Neural cell (in vitro differentiated cells): ENCODE measurements at regions not wholly inside any gene's neighbourhood (a gene's known extent, or its start where the extent isn't known, plus 50 kb on each side); places are given as distances from the start of the nearest gene placed in this dataset.

Experiments used
- EP300 ChIP-seq: fragments of 450-650 bp; conservative IDR thresholded peaks from 2 replicates; pipeline ENCODE4 v1.6.1; 2014; ENCODE audit warnings: antibody characterized with exemption, mild to moderate bottlenecking, moderate library complexity; ENCODE audit not compliant: poor library complexity, severe bottlenecking
- EZH2 ChIP-seq: fragments of 200-600, 300-800 bp; shearing (Covaris generic), sonication (generic); IDR thresholded peaks from 2 replicates; pipeline ENCODE4 v1.6.1; 2014; ENCODE audit warnings: antibody characterized with exemption, low read length, borderline replicate concordance, mild to moderate bottlenecking; ENCODE audit not compliant: insufficient read depth, poor library complexity, severe bottlenecking
- MXI1 ChIP-seq: fragments of 450-650 bp; conservative IDR thresholded peaks from 2 replicates; pipeline ENCODE4 v1.6.1; 2014; ENCODE audit warnings: antibody characterized with exemption, mild to moderate bottlenecking; ENCODE audit not compliant: poor library complexity, severe bottlenecking
- POLR2AphosphoS5 ChIP-seq: IDR thresholded peaks from 2 replicates; pipeline ENCODE4 v1.6.1; 2012
- RAD21 ChIP-seq: fragments of 450-650 bp; conservative IDR thresholded peaks from 2 replicates; pipeline ENCODE4 v1.6.1; 2014; ENCODE audit warnings: antibody characterized with exemption, mild to moderate bottlenecking, moderate library complexity
- REST ChIP-seq: IDR thresholded peaks from 2 replicates; pipeline ENCODE4 v1.6.1; 2012; ENCODE audit warnings: borderline replicate concordance
- TAF1 ChIP-seq: IDR thresholded peaks from 2 replicates; pipeline ENCODE4 v1.6.1; 2012; ENCODE audit warnings: low read depth
- TF ChIP-seq, protein P1 (sequence below): fragments of 450-650 bp; IDR thresholded peaks from 2 replicates; pipeline ENCODE4 v1.5.1; 2014; ENCODE audit warnings: antibody characterized with exemption, mild to moderate bottlenecking, moderate library complexity; ENCODE audit not compliant: poor library complexity, severe bottlenecking

GRCh38 chr5:53246042-53246836 is 136.7 kb upstream of the MOCS2 start:
- TF ChIP-seq EZH2 = no peak
- TF ChIP-seq, protein P1, sequence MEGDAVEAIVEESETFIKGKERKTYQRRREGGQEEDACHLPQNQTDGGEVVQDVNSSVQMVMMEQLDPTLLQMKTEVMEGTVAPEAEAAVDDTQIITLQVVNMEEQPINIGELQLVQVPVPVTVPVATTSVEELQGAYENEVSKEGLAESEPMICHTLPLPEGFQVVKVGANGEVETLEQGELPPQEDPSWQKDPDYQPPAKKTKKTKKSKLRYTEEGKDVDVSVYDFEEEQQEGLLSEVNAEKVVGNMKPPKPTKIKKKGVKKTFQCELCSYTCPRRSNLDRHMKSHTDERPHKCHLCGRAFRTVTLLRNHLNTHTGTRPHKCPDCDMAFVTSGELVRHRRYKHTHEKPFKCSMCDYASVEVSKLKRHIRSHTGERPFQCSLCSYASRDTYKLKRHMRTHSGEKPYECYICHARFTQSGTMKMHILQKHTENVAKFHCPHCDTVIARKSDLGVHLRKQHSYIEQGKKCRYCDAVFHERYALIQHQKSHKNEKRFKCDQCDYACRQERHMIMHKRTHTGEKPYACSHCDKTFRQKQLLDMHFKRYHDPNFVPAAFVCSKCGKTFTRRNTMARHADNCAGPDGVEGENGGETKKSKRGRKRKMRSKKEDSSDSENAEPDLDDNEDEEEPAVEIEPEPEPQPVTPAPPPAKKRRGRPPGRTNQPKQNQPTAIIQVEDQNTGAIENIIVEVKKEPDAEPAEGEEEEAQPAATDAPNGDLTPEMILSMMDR = no peak
- no peak for TF ChIP-seq REST
- TF ChIP-seq RAD21 = no peak
- TF ChIP-seq EP300 = no peak
- TF ChIP-seq TAF1 = no peak
- no peak for TF ChIP-seq MXI1
- TF ChIP-seq POLR2AphosphoS5 = no peak
